Body of pancreas (tissue), 4 donors: ENCODE measurements at regions not wholly inside any gene's neighbourhood (a gene's known extent, or its start where the extent isn't known, plus 50 kb on each side); places are given as distances from the start of the nearest gene placed in this dataset.

Experiments
- CTCF ChIP-seq, 7 experiments: fragments of 450-650 bp in 4 of 7; fragments of 200-600 bp in 3 of 7; sonication (generic) in 3 of 7; IDR thresholded peaks; one replicate each; pipeline ENCODE4 v1.5.1; 2016 to 2019; ENCODE audit warnings: antibody characterized with exemption in 7 of 7
- POLR2A ChIP-seq, 3 donors: fragments of 450-650 bp; IDR thresholded peaks; one replicate each; pipeline ENCODE4 v1.6.1; 2016; ENCODE audit warnings: antibody characterized with exemption in 3 of 3, mild to moderate bottlenecking in 2 of 3

- TF ChIP-seq CTCF (IDR thresholded peaks at IDR 0.05) (no peak), POLR2A (IDR thresholded peaks at IDR 0.05) (no peak)
Measured at GRCh38 chr12:67413577-67413976, 144.4 kb downstream of the CAND1 start.
